Activated naive CD4-positive, alpha-beta T cell treated with anti-CD3 and anti-CD28 coated beads, Interleukin-2, amount 10 ng/mL, durations not matched to agents 7 days and 5 days (primary cell): ENCODE measurements at regions not wholly inside any gene's neighbourhood (a gene's known extent, or its start where the extent isn't known, plus 50 kb on each side); places are given as distances from the start of the nearest gene placed in this dataset.
"Not testable (repeated sequence)": the region's sequence is repeated elsewhere in the genome, so short reads cannot be mapped to it uniquely, and the experiment has no call there.

Source experiments
- CTCF ChIA-PET: fragments of 350-600 bp; sonication (Branson Sonifier 250); formaldehyde crosslinking; loops from one replicate; lab custom pipeline; 2021; ENCODE audit warnings: antibody characterized with exemption; lab: Charles Lee
- DNase-seq: peaks from one replicate; pipeline ENCODE4 v3.0.0-alpha.2; 2020
- H3K27ac Mint-ChIP-seq: one replicate; pipeline ENCODE4 v1.8.0; 2021; ENCODE audit warnings: mild to moderate bottlenecking, moderate library complexity, mixed read lengths
- H3K27me3 Mint-ChIP-seq: one replicate; pipeline ENCODE4 v1.8.0; 2021; ENCODE audit warnings: mild to moderate bottlenecking, mixed read lengths
- H3K36me3 Mint-ChIP-seq: one replicate; pipeline ENCODE4 v1.8.0; 2021; ENCODE audit warnings: mixed read lengths
- H3K4me1 Mint-ChIP-seq: one replicate; pipeline ENCODE4 v1.8.0; 2021; ENCODE audit warnings: mixed read lengths
- H3K4me3 Mint-ChIP-seq: one replicate; pipeline ENCODE4 v1.8.0; 2021; ENCODE audit warnings: mild to moderate bottlenecking, moderate library complexity, mixed read lengths
- H3K9me3 Mint-ChIP-seq: one replicate; pipeline ENCODE4 v1.8.0; 2021; ENCODE audit warnings: mixed read lengths

- no peaks in the 10 kb centered on the region for H3K36me3 Mint-ChIP-seq
- no peak overlapping the region for H3K4me3 Mint-ChIP-seq
- H3K4me1 Mint-ChIP-seq = peaks cover 5% of the 10 kb centered on the region
- no peak for DNase-seq
- H3K27ac Mint-ChIP-seq = no peak overlapping the region
- H3K9me3 Mint-ChIP-seq = peaks cover 3% of the 10 kb centered on the region
- CTCF ChIA-PET = no interaction called here
- H3K27me3 Mint-ChIP-seq = no peaks in the 10 kb centered on the region
These were observed 92.5 kb upstream of the MED13L start for GRCh38 chr12:116370004-116370404.

- no peak overlapping the region for H3K27ac Mint-ChIP-seq
- CTCF ChIA-PET = no interaction called here
- peaks cover 13% of the 10 kb centered on the region for H3K9me3 Mint-ChIP-seq
- H3K36me3 Mint-ChIP-seq = no peaks in the 10 kb centered on the region
- H3K4me1 Mint-ChIP-seq = no peaks in the 10 kb centered on the region
- H3K4me3 Mint-ChIP-seq = no peak overlapping the region
- no peak for DNase-seq
- H3K27me3 Mint-ChIP-seq = no peaks in the 10 kb centered on the region
These were observed 93.5 kb upstream of the MED13L start for GRCh38 chr12:116370886-116371580.

DNA sequence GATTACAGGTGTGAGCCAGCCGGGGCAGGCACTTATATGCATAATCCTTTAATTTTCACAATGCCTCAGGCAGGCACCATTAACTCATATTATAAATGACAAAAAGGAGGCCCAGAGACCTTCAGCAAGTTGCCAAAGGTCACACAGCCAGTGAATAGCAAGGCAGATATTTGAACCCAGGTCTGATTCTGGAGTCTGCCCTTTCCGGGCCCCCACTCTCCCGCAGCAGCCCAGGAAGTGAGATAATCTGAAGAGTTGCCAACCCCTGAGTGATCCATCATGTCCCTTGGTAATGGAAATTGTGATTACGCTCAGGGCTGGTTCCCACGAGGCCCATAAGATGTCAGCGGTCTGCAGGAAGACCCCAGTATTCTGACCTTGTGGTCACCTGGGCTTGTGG is 95.3 kb upstream of the MED13L start:
- no peaks in the 10 kb centered on the region for H3K36me3 Mint-ChIP-seq
- no peak overlapping the region for H3K4me3 Mint-ChIP-seq
- no peaks in the 10 kb centered on the region for H3K4me1 Mint-ChIP-seq
- H3K27ac Mint-ChIP-seq = no peak overlapping the region
- CTCF ChIA-PET = no interaction called here
- peaks cover 3% of the 10 kb centered on the region for H3K27me3 Mint-ChIP-seq
- DNase-seq = no peak
- peaks cover 13% of the 10 kb centered on the region for H3K9me3 Mint-ChIP-seq

- Mint-ChIP-seq H3K4me1 (no peaks in the 10 kb centered on the region), H3K9me3 (peaks cover 13% of the 10 kb centered on the region), H3K36me3 (no peaks in the 10 kb centered on the region), H3K27ac (no peak overlapping the region), H3K27me3 (peaks cover 7% of the 10 kb centered on the region), H3K4me3 (no peak overlapping the region)
- CTCF ChIA-PET = no interaction called here
- no peak for DNase-seq
These were observed 96.2 kb upstream of the MED13L start for GRCh38 chr12:116373572-116374206.

- peaks cover 13% of the 10 kb centered on the region for H3K9me3 Mint-ChIP-seq
- no peaks in the 10 kb centered on the region for H3K36me3 Mint-ChIP-seq
- peaks cover 7% of the 10 kb centered on the region for H3K27me3 Mint-ChIP-seq
- H3K4me1 Mint-ChIP-seq = no peaks in the 10 kb centered on the region
- no peak overlapping the region for H3K27ac Mint-ChIP-seq
- no peak overlapping the region for H3K4me3 Mint-ChIP-seq
- CTCF ChIA-PET = no interaction called here
- DNase-seq = no peak
These were observed 96.7 kb upstream of the MED13L start for GRCh38 chr12:116374207-116374606.

DNA sequence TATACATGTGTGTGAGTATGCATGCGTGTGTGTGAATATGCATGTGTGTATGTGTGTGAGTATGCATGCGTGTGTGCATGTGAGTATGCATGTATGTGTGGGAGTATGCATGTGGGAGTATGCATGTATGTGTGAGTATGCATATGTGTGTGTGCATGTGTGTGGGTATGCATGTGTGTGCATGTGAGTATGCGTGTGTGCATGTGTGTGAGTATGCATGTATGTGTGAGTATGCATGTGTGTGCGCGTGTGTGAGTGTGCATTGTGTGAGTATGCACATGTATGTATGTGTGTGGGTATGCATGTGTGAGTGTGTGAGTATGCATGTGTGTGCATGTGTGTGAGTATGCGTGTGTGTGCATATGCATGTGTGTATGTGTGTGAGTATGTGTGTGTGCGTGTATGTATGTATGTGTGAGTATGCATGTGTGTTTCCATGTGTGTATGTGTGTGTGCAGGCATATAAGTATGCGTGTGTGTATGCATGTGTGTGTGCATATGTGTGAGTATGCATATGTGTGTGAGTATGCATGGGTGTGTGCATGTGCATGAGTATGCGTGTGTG is 97.9 kb upstream of the MED13L start:
- CTCF ChIA-PET = interaction anchor here (0.6 kb wide), 1 partner anchor 72 kb away, joined by 3 read pairs; no protein-coding TSS in a partner anchor
- H3K36me3 Mint-ChIP-seq = no peaks in the 10 kb centered on the region
- peaks cover 11% of the 10 kb centered on the region for H3K27me3 Mint-ChIP-seq
- H3K4me1 Mint-ChIP-seq = no peaks in the 10 kb centered on the region
- DNase-seq = no peak
- no peak overlapping the region for H3K4me3 Mint-ChIP-seq
- H3K9me3 Mint-ChIP-seq = peaks cover 13% of the 10 kb centered on the region
- no peak overlapping the region for H3K27ac Mint-ChIP-seq

DNA sequence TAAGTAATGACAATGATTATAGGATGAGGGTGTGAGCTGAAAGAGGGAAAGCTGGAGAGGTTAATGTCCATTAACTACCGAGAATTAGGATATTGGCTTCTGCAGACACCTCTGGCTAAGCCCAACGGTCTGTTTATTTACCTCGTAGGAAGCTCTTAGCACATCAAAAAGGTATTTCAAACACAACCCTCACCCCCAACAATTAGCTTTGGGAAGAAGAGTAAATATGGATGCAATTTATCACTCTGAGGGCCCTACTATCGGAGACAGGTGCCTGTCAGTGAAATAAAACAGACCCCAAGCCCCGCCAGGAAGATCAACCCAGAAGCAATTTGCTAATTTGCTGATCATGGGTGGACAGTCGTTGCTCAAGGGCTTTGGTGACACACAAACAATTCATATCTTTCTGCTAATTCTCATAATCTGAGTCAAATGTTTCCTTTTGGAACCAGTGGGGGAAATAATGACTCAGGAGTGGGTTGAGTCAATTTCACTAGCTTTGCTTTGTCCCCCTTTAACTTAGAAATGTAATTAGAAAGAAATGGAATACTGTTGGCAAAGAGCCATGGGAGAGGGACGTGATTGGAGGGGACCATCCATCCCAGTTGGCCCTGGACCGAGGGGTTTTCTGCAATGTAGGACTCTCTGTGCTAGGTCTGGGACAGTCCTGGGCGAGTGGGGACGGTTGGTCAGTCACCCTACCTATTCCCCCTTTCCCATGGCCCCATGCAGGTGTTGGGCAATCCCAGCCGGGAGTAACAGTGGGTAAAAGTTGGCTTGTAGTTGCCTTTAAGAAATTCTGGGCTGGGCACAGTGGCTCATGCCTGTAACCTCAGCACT is 99.1 kb upstream of the MED13L start:
- H3K27me3 Mint-ChIP-seq = peaks cover 19% of the 10 kb centered on the region
- CTCF ChIA-PET = no interaction called here
- peaks cover 13% of the 10 kb centered on the region for H3K9me3 Mint-ChIP-seq
- no peak overlapping the region for H3K27ac Mint-ChIP-seq
- H3K4me1 Mint-ChIP-seq = no peaks in the 10 kb centered on the region
- no peak for DNase-seq
- H3K36me3 Mint-ChIP-seq = no peaks in the 10 kb centered on the region
- H3K4me3 Mint-ChIP-seq = no peak overlapping the region

DNA sequence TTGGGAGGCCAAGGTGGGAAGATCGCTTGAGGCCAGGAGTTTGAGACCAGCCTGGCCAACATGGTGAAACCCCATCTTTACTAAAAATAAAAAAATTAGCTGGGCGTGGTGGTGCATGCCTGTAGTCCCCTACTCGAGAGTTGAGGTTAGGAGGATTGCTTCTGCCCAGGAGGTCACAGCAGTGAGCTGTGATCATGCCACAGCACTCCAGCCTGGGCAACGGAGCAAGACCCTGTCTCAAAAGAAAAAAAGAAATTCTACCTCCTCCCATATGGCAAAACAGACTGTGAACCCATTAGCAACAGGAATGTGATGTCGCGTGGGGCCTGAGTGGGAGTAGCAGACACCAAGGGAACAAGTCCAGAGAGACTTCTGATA is 99.7 kb upstream of the MED13L start:
- Mint-ChIP-seq H3K27me3 (peaks cover 19% of the 10 kb centered on the region), H3K9me3 (peaks cover 13% of the 10 kb centered on the region)
- H3K36me3 Mint-ChIP-seq, DNase-seq, CTCF ChIA-PET, H3K4me1 Mint-ChIP-seq, H3K4me3 Mint-ChIP-seq, H3K27ac Mint-ChIP-seq: not testable (repeated sequence)

DNA sequence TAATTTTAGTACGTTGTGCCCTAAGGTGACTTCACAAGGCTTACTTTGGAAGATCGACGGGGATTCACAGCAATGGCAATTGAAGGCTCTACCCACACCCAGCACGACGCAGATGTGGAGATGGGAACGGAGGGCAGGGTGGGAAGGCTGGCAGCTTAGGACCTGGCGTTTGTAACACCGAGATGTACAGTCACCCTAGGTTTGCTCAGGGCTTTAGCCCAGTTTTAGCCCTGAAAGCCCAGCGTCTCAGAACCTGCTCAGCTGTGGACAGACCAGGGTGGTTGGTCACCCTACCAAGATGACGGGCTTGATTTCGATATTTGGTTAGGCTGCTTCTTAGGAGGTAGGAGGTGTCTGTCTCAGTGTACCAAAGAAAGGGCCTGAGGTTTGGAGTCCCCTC is 100.5 kb upstream of the MED13L start:
- Mint-ChIP-seq H3K4me1 (no peaks in the 10 kb centered on the region), H3K4me3 (no peak overlapping the region), H3K27ac (no peak overlapping the region), H3K9me3 (peaks cover 13% of the 10 kb centered on the region), H3K36me3 (no peaks in the 10 kb centered on the region), H3K27me3 (peaks cover 21% of the 10 kb centered on the region)
- no peak for DNase-seq
- CTCF ChIA-PET = no interaction called here

DNA sequence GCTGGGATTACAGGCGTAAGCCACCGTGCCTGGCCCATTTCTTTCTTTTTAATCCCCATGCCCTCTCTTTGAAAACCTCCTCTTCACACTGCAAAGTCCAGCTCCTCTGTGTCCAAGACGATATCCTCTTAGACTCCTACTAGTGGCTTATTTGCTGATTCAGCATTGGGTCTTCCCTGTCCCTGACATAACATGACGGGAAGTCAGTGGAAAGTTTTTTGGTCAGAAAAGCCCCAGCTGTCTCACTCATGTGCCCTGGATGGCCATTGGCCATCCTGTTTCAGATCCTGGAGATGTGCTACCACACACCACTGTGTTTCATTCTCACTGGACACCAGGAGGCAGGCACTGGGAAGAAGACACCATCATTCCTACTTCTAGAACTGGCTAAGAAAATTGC is 102.6 kb upstream of the MED13L start:
- Mint-ChIP-seq H3K4me3 (no peak overlapping the region), H3K4me1 (no peaks in the 10 kb centered on the region), H3K9me3 (peaks cover 9% of the 10 kb centered on the region), H3K27me3 (peaks cover 32% of the 10 kb centered on the region), H3K27ac (no peak overlapping the region), H3K36me3 (no peaks in the 10 kb centered on the region)
- CTCF ChIA-PET = no interaction called here
- no peak for DNase-seq

- H3K9me3 Mint-ChIP-seq, H3K36me3 Mint-ChIP-seq, H3K27ac Mint-ChIP-seq, CTCF ChIA-PET, DNase-seq, H3K4me3 Mint-ChIP-seq, H3K4me1 Mint-ChIP-seq: not testable (repeated sequence)
- peaks cover 32% of the 10 kb centered on the region for H3K27me3 Mint-ChIP-seq
These were observed 103.2 kb upstream of the MED13L start for GRCh38 chr12:116380740-116381139.

GRCh38 chr12:116381240-116381743 is 103.8 kb upstream of the MED13L start:
- H3K36me3 Mint-ChIP-seq = no peaks in the 10 kb centered on the region
- H3K4me3 Mint-ChIP-seq = no peak overlapping the region
- peaks cover 32% of the 10 kb centered on the region for H3K27me3 Mint-ChIP-seq
- DNase-seq = no peak
- no peaks in the 10 kb centered on the region for H3K4me1 Mint-ChIP-seq
- no peak overlapping the region for H3K27ac Mint-ChIP-seq
- H3K9me3 Mint-ChIP-seq = no peaks in the 10 kb centered on the region
- CTCF ChIA-PET = no interaction called here

DNA sequence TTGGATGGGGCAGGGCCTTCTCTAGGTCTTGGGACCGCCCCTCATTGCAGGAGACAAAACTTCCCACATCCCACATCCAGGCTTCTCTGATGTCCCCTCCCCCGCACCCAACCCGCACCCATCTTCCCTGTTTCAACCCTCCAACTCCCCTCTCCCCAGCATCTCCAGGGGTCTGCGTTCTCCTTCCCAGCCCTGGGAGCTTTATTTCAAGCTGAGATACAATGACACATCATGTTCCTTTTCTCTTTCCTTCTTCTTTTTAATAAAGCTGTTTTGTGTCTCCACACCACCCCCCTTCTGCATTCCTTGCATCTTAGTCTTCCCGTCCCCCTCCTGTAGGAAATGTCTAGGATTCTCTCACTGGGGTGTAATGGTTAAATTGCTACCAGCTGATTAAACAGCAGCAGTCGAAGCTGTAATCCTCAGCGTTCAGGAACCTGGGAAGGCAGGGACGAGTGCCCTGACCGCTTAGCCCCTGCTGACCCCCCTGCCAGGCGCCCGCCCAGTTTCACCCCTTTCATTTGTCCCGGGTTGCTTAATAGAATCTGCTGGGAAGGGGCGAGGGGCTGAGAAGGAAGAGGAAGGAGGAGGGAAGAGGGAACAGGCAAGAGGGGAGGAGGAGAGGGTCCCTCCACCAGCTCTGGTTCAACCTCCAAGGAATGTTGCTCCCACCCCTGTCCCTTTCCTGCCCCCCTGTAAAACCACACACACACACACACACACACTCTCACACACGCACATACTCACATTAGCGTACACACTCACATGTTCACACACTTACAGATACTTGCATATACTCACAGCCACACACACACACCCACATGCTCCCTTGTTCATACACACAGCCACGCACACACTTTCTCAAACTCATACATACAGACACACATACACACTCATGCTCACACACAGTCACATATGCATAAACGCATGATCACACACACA is 104.5 kb upstream of the MED13L start:
- CTCF ChIA-PET = no interaction called here
- Mint-ChIP-seq H3K9me3 (no peaks in the 10 kb centered on the region), H3K36me3 (no peaks in the 10 kb centered on the region), H3K27ac (no peak overlapping the region), H3K27me3 (peaks cover 32% of the 10 kb centered on the region), H3K4me3 (no peak overlapping the region), H3K4me1 (no peaks in the 10 kb centered on the region)
- DNase-seq = no peak
